HG03196 (cell line): ENCODE measurements at regions not wholly inside any gene's neighbourhood (a gene's known extent, or its start where the extent isn't known, plus 50 kb on each side); places are given as distances from the start of the nearest gene placed in this dataset.
"Not testable (repeated sequence)": the region's sequence is repeated elsewhere in the genome, so short reads cannot be mapped to it uniquely, and the experiment has no call there.

Experiments used
- ATAC-seq: cut with Tn5 transposase; IDR thresholded peaks from one replicate; pipeline ENCODE4 v1.9.1; 2021; ENCODE audit not compliant: unreplicated experiment

- not testable (repeated sequence) for ATAC-seq
Measured at GRCh38 chr5:17755406-17755805, 121.1 kb downstream of the TAF11L14 start.

DNA sequence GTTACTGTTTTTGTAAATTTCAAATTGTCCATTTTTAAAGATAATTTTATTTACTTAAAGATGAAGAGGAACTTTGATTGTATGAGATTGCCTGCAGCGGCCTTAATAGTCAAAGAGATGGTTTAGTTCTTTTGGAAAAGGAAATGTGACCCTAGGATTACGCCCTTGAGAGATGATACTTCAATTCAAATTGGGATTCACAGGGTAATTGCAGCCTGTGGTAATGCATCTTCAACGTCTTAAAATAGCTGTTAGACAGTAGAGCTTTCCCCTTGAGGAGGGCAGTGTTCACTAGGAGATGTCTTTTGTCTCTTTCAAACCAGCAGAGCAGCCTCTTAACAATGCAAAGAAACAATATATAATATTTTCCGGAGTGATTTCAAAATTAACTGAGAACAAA is 127.1 kb downstream of the TAF11L14 start:
- no peak for ATAC-seq

- ATAC-seq, result no peak
Measured at GRCh38 chr5:17763301-17763700, 129.0 kb downstream of the TAF11L14 start.

DNA sequence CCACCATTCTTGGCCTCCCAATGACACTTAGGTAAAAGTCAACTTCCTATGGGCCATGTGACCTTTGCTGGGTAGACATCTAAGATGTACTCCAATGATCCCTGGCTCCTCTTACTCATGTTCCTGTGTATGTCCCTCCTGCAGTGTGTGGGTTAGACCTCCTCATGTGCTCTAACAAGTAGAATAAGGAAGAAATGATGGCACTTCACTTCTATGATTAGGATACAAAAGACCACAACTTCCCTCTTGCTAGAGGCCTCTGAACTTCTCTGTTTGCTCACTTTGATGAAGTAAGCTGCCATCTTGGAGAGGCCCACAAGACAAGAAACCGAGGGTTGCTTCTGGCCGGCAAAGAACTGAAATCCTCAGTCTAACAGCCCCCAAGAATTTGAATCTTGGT is 131.8 kb downstream of the TAF11L14 start:
- ATAC-seq, result no peak

GRCh38 chr5:17769277-17769676 is 135.0 kb downstream of the TAF11L14 start:
- ATAC-seq, result no peak

- no peak for ATAC-seq
Measured at GRCh38 chr5:17772232-17772631, 138.0 kb downstream of the TAF11L14 start.

DNA sequence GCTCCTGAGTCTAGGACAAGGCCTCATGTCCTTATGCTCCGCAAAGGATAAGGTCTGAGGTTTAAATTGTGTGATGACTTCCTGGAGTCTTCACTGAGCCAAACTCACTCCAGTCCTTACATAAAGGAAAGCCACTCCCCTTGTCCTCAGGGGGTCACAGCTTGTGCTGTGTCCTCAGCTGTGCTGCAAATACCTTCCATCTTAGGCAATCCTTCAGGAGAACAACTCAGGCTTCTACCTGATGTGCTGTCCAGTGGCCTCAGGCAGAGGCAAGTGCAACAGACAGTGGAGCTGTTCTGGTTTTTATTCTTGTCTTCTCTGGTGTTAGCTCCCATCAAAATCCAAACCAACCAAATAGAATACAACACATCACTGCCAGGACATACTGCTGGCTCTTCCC is 151.5 kb downstream of the TAF11L14 start:
- no peak for ATAC-seq

DNA sequence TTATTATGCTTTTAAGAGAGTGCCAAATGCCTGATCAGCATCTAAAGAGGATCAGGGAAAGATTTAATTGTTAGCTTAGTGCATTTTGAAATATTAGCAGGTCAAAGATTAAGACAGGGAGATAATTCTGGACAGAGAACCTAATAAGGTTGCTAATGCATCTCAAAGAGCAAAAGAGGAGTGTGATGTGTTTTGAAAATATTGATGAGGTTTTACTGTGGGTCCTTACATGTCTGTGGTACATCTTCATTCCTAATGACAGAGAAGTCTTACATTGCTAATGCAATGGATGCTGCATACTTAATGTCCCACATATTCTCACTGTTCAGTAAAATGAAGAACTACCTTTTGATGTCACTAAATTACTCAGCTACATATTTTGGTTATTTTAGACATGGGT is 154.1 kb downstream of the TAF11L14 start:
- ATAC-seq, result no peak

DNA sequence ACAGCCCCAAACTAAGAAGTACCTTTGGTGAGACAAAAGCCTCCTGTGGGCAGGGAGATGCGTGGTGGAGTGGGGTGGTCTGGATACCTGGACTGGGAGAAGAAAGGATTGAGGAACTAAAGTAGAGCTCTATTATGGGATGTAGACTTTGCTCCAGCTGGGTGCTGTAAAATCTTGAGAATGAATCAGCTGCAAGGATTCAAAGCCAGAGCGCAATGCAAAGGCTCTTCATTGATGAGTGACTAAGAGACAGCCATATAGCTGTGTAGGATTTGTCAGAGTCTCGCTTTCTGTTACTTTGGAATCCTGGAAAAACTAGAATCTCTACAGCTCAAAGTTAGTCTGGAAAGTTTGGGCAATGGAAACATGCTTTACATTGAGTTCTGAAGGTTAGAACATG is 159.9 kb downstream of the TAF11L14 start:
- no peak for ATAC-seq

GRCh38 chr5:17794815-17795214 is 160.6 kb downstream of the TAF11L14 start:
- no peak for ATAC-seq

GRCh38 chr5:17796142-17796541 is 161.9 kb downstream of the TAF11L14 start:
- no peak for ATAC-seq

GRCh38 chr5:17796757-17797396 is 162.6 kb downstream of the TAF11L14 start:
- ATAC-seq, result no peak

GRCh38 chr5:17799521-17799920 is 165.3 kb downstream of the TAF11L14 start:
- no peak for ATAC-seq

GRCh38 chr5:17801595-17801994 is 167.3 kb downstream of the TAF11L14 start:
- ATAC-seq, result no peak

DNA sequence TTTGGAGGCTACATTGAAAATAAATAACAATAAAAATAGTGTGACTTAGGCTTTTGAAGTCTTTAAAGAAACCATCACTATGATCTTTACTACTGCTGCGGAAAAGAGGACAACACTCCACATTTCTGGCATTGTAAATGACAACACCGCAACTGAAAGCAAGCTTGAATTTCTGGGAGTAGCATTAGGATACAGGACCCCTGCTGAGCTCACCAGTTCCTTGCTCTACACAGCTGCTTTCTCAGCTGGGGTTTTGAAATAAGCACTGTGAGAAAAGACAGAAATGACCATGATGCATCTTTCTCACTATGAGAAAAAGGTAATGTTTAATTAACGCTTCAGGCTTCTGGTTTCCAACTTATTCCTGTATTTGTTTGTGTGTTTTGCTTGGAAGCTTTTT is 168.0 kb downstream of the TAF11L14 start:
- no peak for ATAC-seq

DNA sequence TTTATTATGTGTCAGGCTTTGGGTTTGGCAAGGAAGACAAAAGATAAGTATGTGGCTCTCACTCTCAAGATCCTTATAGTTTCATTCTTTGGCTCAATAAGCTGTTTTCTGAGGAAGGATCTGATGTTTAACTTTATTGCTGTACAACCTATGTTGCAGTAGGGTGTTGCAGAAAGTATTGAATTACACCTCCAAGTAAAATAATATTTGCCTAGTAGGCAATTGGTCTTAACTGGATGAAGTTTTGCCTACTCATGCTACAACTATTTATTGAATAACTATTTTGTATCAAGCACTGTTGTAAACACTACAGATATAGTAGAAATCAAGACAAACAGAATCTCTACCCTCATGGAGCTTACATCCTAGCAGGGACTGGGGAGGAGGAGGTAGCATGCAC is 169.7 kb downstream of the TAF11L14 start:
- no peak for ATAC-seq

DNA sequence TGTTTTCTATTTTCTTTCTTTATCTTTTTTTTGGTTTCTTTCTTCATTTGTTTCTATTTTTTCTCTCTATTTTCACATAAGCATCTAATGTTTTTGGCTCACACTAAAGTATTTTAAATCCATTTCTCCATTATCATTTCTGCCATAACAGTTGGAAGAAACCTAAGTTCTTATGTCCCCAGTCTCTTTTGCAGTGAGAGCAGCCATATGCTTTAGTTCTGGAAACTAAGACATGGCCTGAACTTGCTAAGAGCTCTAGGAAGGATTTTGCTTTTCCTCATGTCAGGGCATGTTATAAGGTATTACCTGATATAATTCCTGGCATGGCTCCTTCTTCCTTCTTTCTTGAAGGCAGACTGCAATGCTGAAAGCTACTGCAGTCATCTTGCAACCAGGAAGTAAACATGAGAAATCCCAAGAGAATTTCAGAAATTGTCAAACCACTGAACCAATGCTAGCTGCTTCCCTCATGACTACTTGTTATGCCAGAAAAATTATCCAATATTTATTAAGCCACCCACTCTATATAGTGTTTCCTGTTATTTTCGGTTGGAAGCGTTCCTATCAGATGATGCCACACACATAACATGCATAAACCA is 171.1 kb downstream of the TAF11L14 start:
- no peak for ATAC-seq

GRCh38 chr5:17806818-17807468 is 172.7 kb downstream of the TAF11L14 start:
- ATAC-seq, result no peak

- ATAC-seq, result no peak
Measured at GRCh38 chr5:17808566-17808965, 174.3 kb downstream of the TAF11L14 start.

DNA sequence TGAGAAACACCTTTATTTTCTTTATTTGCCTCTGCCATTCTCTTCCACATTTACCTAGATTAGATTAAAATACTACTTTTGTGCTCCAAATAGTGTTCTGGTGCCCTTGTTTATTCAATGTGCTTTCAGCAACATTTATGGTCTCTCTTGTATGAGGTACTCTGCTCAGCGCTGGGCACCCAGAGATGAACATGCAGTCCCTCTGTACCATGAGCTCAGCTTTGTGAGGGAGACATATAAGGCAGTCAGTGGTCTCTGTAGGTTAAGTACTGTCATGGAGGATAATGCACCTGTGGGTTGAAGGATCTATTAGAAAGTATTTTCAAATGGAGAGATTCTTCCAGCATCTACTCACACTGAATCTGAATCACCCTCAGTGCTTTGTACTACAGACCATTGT is 176.5 kb downstream of the TAF11L14 start:
- ATAC-seq, result no peak

DNA sequence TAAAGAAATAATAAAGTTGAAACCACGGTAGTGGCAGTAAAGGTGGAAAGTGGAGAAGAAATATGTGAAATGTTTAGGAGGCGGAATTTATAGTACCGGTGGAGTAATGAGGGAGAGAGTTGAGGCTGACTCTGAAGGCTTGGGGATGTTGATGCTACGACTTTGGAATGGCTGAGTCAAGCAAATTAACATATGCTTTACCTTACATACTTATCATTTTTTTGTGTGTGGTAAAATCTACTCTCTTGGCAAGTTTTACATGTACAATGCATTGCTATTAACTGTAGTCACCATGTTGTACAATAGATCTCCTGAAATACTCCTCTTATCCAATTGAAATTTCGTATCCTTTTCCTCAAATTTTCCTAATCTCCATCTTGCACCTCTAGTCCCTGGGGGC is 179.0 kb downstream of the TAF11L14 start:
- no peak for ATAC-seq

DNA sequence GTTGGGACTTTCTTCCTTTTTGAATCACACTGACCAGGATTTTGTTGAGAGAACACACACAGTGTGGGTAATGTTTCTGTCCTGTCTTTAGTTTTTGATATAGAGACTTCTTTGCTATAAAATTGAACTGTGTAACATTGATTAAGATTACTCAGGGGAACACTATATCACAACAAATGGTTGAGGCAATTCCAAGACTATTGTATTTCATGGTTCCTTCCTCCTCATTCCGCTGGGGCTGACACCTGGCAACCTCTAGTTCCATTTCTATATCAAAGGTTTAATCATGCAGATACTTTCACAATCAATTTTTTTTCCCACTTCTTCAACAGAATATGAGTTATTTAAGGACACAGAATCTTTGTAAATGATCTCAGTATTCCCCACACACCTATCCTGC is 182.2 kb downstream of the TAF11L14 start:
- no peak for ATAC-seq

GRCh38 chr5:17816944-17817343 is 182.7 kb downstream of the TAF11L14 start:
- ATAC-seq, result no peak
